HG02981 (cell line): ENCODE measurements at regions not wholly inside any gene's neighbourhood (a gene's known extent, or its start where the extent isn't known, plus 50 kb on each side); places are given as distances from the start of the nearest gene placed in this dataset.
"Not testable (repeated sequence)": the region's sequence is repeated elsewhere in the genome, so short reads cannot be mapped to it uniquely, and the experiment has no call there.

ENCODE experiments used
- ATAC-seq: cut with Tn5 transposase; IDR thresholded peaks from one replicate; pipeline ENCODE4 v1.9.1; 2021; ENCODE audit warnings: mild to moderate bottlenecking, moderate library complexity; ENCODE audit not compliant: unreplicated experiment

GRCh38 chr4:94141001-94141400, 66.7 kb upstream of the SMARCAD1 start:
- no peak for ATAC-seq

- not testable (repeated sequence) for ATAC-seq
These were observed 59.6 kb upstream of the SMARCAD1 start for GRCh38 chr4:94148052-94148451.

- ATAC-seq, result no peak
These were observed 55.2 kb upstream of the SMARCAD1 start for GRCh38 chr4:94152466-94152865.

GRCh38 chr4:94155404-94155803, 52.3 kb upstream of the SMARCAD1 start:
- not testable (repeated sequence) for ATAC-seq

GRCh38 chr4:94156826-94157225, 50.8 kb upstream of the SMARCAD1 start:
- ATAC-seq, result no peak
